ENCODE measurements at regions not wholly inside any gene's neighbourhood (a gene's known extent, or its start where the extent isn't known, plus 50 kb on each side); places are given as distances from the start of the nearest gene placed in this dataset.
"Not testable (repeated sequence)": the region's sequence is repeated elsewhere in the genome, so short reads cannot be mapped to it uniquely, and the experiment has no call there.

GRCh38 chr6:85948481-85948880 lies 305.8 kb upstream of the SYNCRIP start:
- no peak for DNase-seq (ENCODE audit: low spot score)

GRCh38 chr6:85945459-85946185 lies 302.9 kb upstream of the SYNCRIP start:
- DNase-seq (ENCODE audit: low spot score) = no peak

GRCh38 chr6:85944776-85945175 lies 302.1 kb upstream of the SYNCRIP start:
- no peak for DNase-seq (ENCODE audit: low spot score)

- no peak for DNase-seq (ENCODE audit: low spot score)
Measured at GRCh38 chr6:85942844-85943243, 300.2 kb upstream of the SYNCRIP start.

GRCh38 chr6:85936916-85937315 lies 294.2 kb upstream of the SYNCRIP start:
- no peak for DNase-seq (ENCODE audit: low spot score)

GRCh38 chr6:85923013-85923430 lies 280.3 kb upstream of the SYNCRIP start:
- DNase-seq (ENCODE audit: low spot score) = peak; percentile 55

- DNase-seq (ENCODE audit: low spot score) = no peak
Measured at GRCh38 chr6:85920782-85921181, 278.1 kb upstream of the SYNCRIP start.

- no peak for DNase-seq (ENCODE audit: low spot score)
Measured at GRCh38 chr6:85917522-85917921, 274.8 kb upstream of the SYNCRIP start.

GRCh38 chr6:85913001-85913400 lies 270.3 kb upstream of the SYNCRIP start:
- no peak for DNase-seq (ENCODE audit: low spot score)

GRCh38 chr6:85912582-85912981 lies 269.9 kb upstream of the SYNCRIP start:
- no peak for DNase-seq (ENCODE audit: low spot score)

GRCh38 chr6:85911067-85911466 lies 268.4 kb upstream of the SYNCRIP start:
- DNase-seq (ENCODE audit: low spot score) = no peak

GRCh38 chr6:85908120-85908519 lies 265.4 kb upstream of the SYNCRIP start:
- not testable (repeated sequence) for DNase-seq (ENCODE audit: low spot score)

- no peak for DNase-seq (ENCODE audit: low spot score)
Measured at GRCh38 chr6:85892346-85892745, 249.7 kb upstream of the SYNCRIP start.

GRCh38 chr6:85887461-85887860 lies 244.8 kb upstream of the SYNCRIP start:
- no peak for DNase-seq (ENCODE audit: low spot score)

- DNase-seq (ENCODE audit: low spot score) = no peak
Measured at GRCh38 chr6:85868685-85869084, 226.0 kb upstream of the SYNCRIP start.

- DNase-seq (ENCODE audit: low spot score) = no peak
Measured at GRCh38 chr6:85867595-85867994, 224.9 kb upstream of the SYNCRIP start.

- DNase-seq (ENCODE audit: low spot score) = no peak
Measured at GRCh38 chr6:85866758-85867401, 224.2 kb upstream of the SYNCRIP start.

- peak; percentile 29 for DNase-seq (ENCODE audit: low spot score)
Measured at GRCh38 chr6:85866370-85866730, 223.7 kb upstream of the SYNCRIP start.

- peak; percentile 30 for DNase-seq (ENCODE audit: low spot score)
Measured at GRCh38 chr6:85865420-85866369, 223.0 kb upstream of the SYNCRIP start.

GRCh38 chr6:85864453-85865401 lies 222.0 kb upstream of the SYNCRIP start:
- DNase-seq (ENCODE audit: low spot score) = no peak

GRCh38 chr6:85856235-85856634 lies 213.5 kb upstream of the SYNCRIP start:
- DNase-seq (ENCODE audit: low spot score) = no peak
